AG10803 (cell line): ENCODE measurements at regions not wholly inside any gene's neighbourhood (a gene's known extent, or its start where the extent isn't known, plus 50 kb on each side); places are given as distances from the start of the nearest gene placed in this dataset.

Experiments
- DNase-seq: peaks from one replicate; pipeline ENCODE4 v3.0.0; 2010; ENCODE audit warnings: low read depth
- H3K4me3 ChIP-seq: 2 replicates; pipeline ENCODE4 v1.5.1; 2011; ENCODE audit warnings: mild to moderate bottlenecking, low read length, control low read depth
- CTCF ChIP-seq: conservative IDR thresholded peaks from 2 replicates; pipeline ENCODE4 v1.5.1; 2011; ENCODE audit warnings: mild to moderate bottlenecking, low read length, control low read depth, inconsistent platforms

DNA sequence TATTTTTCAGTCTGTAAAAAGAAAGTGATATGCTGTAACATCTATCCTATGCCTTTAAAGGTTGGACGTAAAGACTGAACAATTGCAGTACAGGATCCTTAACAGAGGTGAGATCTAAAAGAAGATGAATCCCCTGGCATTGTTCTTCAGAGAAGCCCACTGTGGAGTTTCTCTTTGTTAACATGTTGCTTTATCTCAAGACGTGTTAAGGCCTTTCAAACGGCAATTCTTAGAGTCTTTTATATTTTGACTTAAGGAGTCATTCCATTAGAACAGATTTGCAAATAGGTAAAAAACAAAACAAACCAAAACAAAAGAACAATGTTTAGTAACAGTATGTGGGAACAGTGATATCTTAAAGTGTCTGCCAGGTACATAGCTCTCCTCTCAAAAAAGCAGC is 225.1 kb upstream of the ZP4 start:
- no peak for TF ChIP-seq CTCF
- H3K4me3 ChIP-seq, result no peak overlapping the region

DNA sequence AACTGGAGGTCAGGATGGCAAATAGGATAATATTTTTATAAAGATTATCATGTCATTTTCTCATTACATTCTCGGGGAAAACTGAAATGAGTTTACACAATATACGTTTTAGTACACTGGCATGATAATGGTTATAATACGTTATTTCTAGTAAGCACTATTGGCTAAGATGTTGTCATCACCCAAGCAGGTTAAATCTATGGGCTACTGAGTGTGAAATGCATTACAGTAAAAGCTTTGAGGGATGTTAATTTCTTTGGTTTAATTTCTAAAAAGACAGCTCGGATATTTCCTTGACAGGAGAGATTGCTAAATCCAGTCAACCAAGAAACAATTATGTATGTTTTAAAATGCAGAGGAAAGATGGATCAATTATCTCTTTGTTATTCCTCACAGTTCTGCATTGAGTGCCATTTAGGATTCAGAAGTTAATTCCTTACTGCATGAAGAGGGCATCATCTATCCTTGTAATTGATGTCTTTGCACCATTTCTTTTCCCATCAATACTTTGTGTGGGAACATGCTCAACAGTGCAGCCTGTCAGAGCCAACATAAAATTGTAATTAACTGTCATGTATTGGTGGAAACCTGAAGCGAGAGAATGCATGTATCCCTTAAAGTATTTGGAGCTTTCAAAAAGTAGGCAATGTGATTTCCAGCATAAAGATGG is 222.4 kb upstream of the ZP4 start:
- TF ChIP-seq CTCF, result no peak
- DNase-seq, result no peak
- no peak overlapping the region for H3K4me3 ChIP-seq

More for the DNA sequence above, 225.1 kb upstream of the ZP4 start:
- DNase-seq, result no peak

DNA sequence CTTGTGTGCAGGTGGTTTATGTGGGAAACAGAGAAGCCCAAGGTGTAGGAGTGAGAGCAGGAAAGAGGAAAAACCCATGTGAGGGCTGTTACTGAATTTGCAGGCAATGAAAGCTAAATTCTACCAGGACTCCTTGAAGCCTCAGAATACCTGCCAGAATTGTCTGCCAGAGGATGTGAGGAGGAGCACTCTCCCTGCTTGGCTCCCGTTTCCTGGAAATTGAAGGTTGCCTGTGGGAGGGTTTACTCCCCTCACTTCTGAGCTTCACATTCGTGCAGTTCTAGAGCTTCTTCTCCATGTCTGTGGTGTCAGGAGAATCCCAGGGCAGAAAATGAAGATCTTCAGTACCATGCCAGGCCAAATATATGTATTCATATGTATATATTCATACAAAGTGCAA is 220.8 kb upstream of the ZP4 start:
- H3K4me3 ChIP-seq, result no peak overlapping the region
- no peak for DNase-seq

GRCh38 chr1:238111081-238111480 is 220.4 kb upstream of the ZP4 start:
- TF ChIP-seq CTCF, result no peak
- no peak for DNase-seq
- no peak overlapping the region for H3K4me3 ChIP-seq

More for the DNA sequence above, 220.8 kb upstream of the ZP4 start:
- no peak for TF ChIP-seq CTCF

DNA sequence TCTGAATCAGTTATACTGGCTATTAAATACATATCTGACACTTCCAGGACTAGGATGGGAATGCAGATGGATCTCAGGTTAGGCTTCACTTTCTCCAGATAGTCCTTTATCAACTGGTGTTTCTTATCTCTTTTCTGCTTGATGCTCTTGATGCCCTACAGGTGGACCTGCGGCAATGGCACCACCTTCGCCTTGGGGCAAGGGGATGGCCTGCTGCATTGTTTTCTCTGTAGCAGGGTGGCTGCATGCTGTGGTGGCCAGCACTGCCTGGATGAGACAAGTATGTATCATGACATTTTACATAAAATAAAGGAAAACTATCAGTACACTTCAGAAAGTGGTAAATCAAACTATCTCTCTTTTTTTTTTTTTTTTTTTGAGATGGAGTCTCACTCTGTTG is 217.7 kb upstream of the ZP4 start:
- DNase-seq, result no peak
- TF ChIP-seq CTCF, result no peak
- no peak overlapping the region for H3K4me3 ChIP-seq

- TF ChIP-seq CTCF, result no peak
- no peak overlapping the region for H3K4me3 ChIP-seq
- DNase-seq, result no peak
These were observed 216.6 kb upstream of the ZP4 start for GRCh38 chr1:238107322-238107721.

DNA sequence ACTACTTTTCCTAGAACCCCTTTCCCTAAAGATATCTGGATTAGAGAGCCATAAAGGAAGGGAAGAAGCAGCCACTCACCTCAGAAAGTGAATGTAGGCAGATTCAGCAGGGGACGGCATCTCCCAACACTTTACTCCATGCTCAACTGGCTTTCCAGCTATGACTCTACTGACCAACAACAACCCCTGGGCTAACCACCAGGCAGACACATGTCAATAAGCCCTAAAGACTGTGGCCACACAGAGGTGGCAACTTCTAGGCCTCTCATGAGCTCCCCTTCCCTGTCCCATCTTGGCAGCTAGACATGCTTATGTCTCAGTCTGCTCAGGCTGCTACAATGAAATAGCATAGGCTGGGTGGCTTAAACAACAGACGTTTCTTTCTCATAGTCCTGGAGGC is 214.0 kb upstream of the ZP4 start:
- no peak overlapping the region for H3K4me3 ChIP-seq
- no peak for TF ChIP-seq CTCF
- DNase-seq, result no peak
